Psoas muscle (tissue), 7 donors: ENCODE measurements at regions not wholly inside any gene's neighbourhood (a gene's known extent, or its start where the extent isn't known, plus 50 kb on each side); places are given as distances from the start of the nearest gene placed in this dataset.

ENCODE experiments used
- ATAC-seq, 4 donors: fragments of 200-7000 bp; cut with Tn5 transposase; one replicate each; pipeline ENCODE4 v1.9.1; 2020; ENCODE audit warnings: moderate library complexity in 3 of 4, mild to moderate bottlenecking in 2 of 4
- DNase-seq, 2 donors: peaks; one replicate each; pipeline ENCODE4 v3.0.0-alpha.2; 2020
- H3K27ac ChIP-seq: fragments of 200-600 bp; one replicate; pipeline ENCODE4 v1.8.0; 2022
- H3K27me3 ChIP-seq, 3 donors: fragments of 200-600 bp in 1 of 3; one replicate each; pipeline versions ENCODE4 v1.6.1 to v1.8.0; 2013 to 2022; ENCODE audit warnings: low read length in 2 of 3, mild to moderate bottlenecking in 2 of 3, moderate library complexity in 1 of 3; ENCODE audit not compliant: insufficient read depth in 3 of 3
- H3K36me3 ChIP-seq, 2 donors: fragments of 200-600 bp in 1 of 2; one replicate each; pipeline versions ENCODE4 v1.6.1 to v1.8.0; 2013 to 2022; ENCODE audit warnings: low read depth in 1 of 2, mild to moderate bottlenecking in 1 of 2, moderate library complexity in 1 of 2; ENCODE audit not compliant: insufficient read depth in 1 of 2
- H3K4me1 ChIP-seq: fragments of 200-600 bp; one replicate; pipeline ENCODE4 v1.8.0; 2022
- H3K4me3 ChIP-seq: fragments of 200-600 bp; one replicate; pipeline ENCODE4 v1.8.0; 2022; ENCODE audit warnings: mild to moderate bottlenecking
- H3K9me3 ChIP-seq: fragments of 200-600 bp; one replicate; pipeline ENCODE4 v1.8.0; 2022
- CTCF ChIP-seq: fragments of 200-600 bp; IDR thresholded peaks from one replicate; pipeline ENCODE4 v1.8.0; 2022; ENCODE audit warnings: antibody characterized with exemption
- WGBS, 3 donors: extraction: QIAGEN DNeasy Blood & Tissue Kit; methylation state at CpG; one replicate each; pipeline versions ENCODE4 v1.1.6 to v1.1.7; 2013; 5-methylcytosine and 5-hydroxymethylcytosine counted together
- intact Hi-C, 2 donors: fragments of 100-400 bp; cut with DNase I; formaldehyde crosslinking; loops; one replicate each; pipeline versions ENCODE4 v1.11.0 to v1.14.2; 2022
- donor health status: healthy with polysubstance abuse.
- donor health status: DM: no; HTN: no; CAD: no; lungs with moderate emphysema.
- donor health status: Bipolar disorder and iron deficiency.
- donor health status: healthy.
- donor health status: DM: yes; HTN: yes; CAD: no.
- donor health status: DM: no; HTN: no; CAD: no.
- donor health status: DM: yes; HTN: yes; CAD: no.

- WGBS, 3 donors: 50 to 51% (median 51%) methylated on average over 4 of the region's 4 CpGs
- H3K27ac ChIP-seq: no peak overlapping the region
- ATAC-seq: no peak
Measured at GRCh38 chr10:130579913-130580312, 443.7 kb downstream of the GLRX3 start.

GRCh38 chr10:130580975-130581374 lies 444.8 kb downstream of the GLRX3 start:
- no peak for DNase-seq
- H3K27me3 ChIP-seq: peaks cover 0 to 2% (median 0%) of the 10 kb centered on the region in 3 donors
- no peak for TF ChIP-seq CTCF
- H3K36me3 ChIP-seq: no peaks in the 10 kb centered on the region
- ATAC-seq: no peak
- H3K9me3 ChIP-seq: no peaks in the 10 kb centered on the region
- intact Hi-C loops: no loop called here
- no peaks in the 10 kb centered on the region for H3K4me1 ChIP-seq
- H3K4me3 ChIP-seq: no peak overlapping the region
- 88 to 89% (median 88%) methylated on average over 5 of the region's 5 CpGs for WGBS, 3 donors
- no peak overlapping the region for H3K27ac ChIP-seq

More at GRCh38 chr10:130579913-130580312, 443.7 kb downstream of the GLRX3 start:
- Histone ChIP-seq H3K27me3 (peaks cover 0 to 2% (median 0%) of the 10 kb centered on the region in 3 donors), H3K36me3 (no peaks in the 10 kb centered on the region), H3K4me3 (no peak overlapping the region), H3K9me3 (no peaks in the 10 kb centered on the region), H3K4me1 (no peaks in the 10 kb centered on the region)
- no peak for DNase-seq
- TF ChIP-seq CTCF: no peak
- intact Hi-C loops: no loop called here

GRCh38 chr10:130587718-130588117 lies 451.5 kb downstream of the GLRX3 start:
- 76 to 84% (median 81%) methylated on average over 4 of the region's 4 CpGs for WGBS, 3 donors
- H3K4me1 ChIP-seq: no peaks in the 10 kb centered on the region
- H3K27ac ChIP-seq: no peak overlapping the region
- H3K4me3 ChIP-seq: no peak overlapping the region
- intact Hi-C loops: no loop called here
- no peak for ATAC-seq
- DNase-seq: no peak
- H3K27me3 ChIP-seq: peaks cover 0 to 2% (median 0%) of the 10 kb centered on the region in 3 donors
- H3K36me3 ChIP-seq: no peaks in the 10 kb centered on the region
- H3K9me3 ChIP-seq: no peaks in the 10 kb centered on the region
- TF ChIP-seq CTCF: no peak

- 11 to 30% (median 19%) methylated on average over 9 of the region's 9 CpGs for WGBS, 3 donors
- intact Hi-C loops: no loop called here
- Histone ChIP-seq H3K9me3 (peaks cover 7% of the 10 kb centered on the region), H3K4me1 (no peaks in the 10 kb centered on the region), H3K4me3 (no peak overlapping the region), H3K27ac (no peak overlapping the region), H3K27me3 (peaks cover 0 to 6% (median 0%) of the 10 kb centered on the region in 3 donors), H3K36me3 (no peaks in the 10 kb centered on the region)
- ATAC-seq: no peak
- TF ChIP-seq CTCF: no peak
- no peak for DNase-seq
Measured at GRCh38 chr10:130606001-130606405, 469.8 kb downstream of the GLRX3 start.

GRCh38 chr10:130607366-130607765 lies 471.2 kb downstream of the GLRX3 start:
- TF ChIP-seq CTCF: no peak
- intact Hi-C loops: no loop called here

More at GRCh38 chr10:130607366-130607765, 471.2 kb downstream of the GLRX3 start:
- WGBS, 3 donors: 69 to 75% (median 70%) methylated on average over 9 of the region's 9 CpGs
- no peaks in the 10 kb centered on the region for H3K36me3 ChIP-seq
- peaks cover 4% of the 10 kb centered on the region for H3K9me3 ChIP-seq
- peaks cover 0 to 6% (median 0%) of the 10 kb centered on the region in 3 donors for H3K27me3 ChIP-seq
- H3K4me3 ChIP-seq: no peak overlapping the region
- ATAC-seq (no peak), DNase-seq (no peak)
- no peak overlapping the region for H3K27ac ChIP-seq
- H3K4me1 ChIP-seq: no peaks in the 10 kb centered on the region
